ENCODE measurements at regions not wholly inside any gene's neighbourhood (a gene's known extent, or its start where the extent isn't known, plus 50 kb on each side); places are given as distances from the start of the nearest gene placed in this dataset.
"Not testable (repeated sequence)": the region's sequence is repeated elsewhere in the genome, so short reads cannot be mapped to it uniquely, and the experiment has no call there.

- no peak for DNase-seq (ENCODE audit: low read depth)
Observed at GRCh38 chr1:98575955-98576354, 85.6 kb upstream of the SNX7 start.

GRCh38 chr1:98565951-98566350, 95.6 kb upstream of the SNX7 start:
- no peak for DNase-seq (ENCODE audit: low read depth)

- no peak for DNase-seq (ENCODE audit: low read depth)
Observed at GRCh38 chr1:98559291-98559690, 102.2 kb upstream of the SNX7 start.

- DNase-seq (ENCODE audit: low read depth) = no peak
Observed at GRCh38 chr1:98557895-98558294, 103.6 kb upstream of the SNX7 start.

GRCh38 chr1:98556521-98557158, 104.9 kb upstream of the SNX7 start:
- no peak for DNase-seq (ENCODE audit: low read depth)

GRCh38 chr1:98555814-98556213, 105.7 kb upstream of the SNX7 start:
- no peak for DNase-seq (ENCODE audit: low read depth)

- not testable (repeated sequence) for DNase-seq (ENCODE audit: low read depth)
Observed at GRCh38 chr1:98552576-98553074, 108.9 kb upstream of the SNX7 start.

GRCh38 chr1:98550076-98550475, 111.4 kb upstream of the SNX7 start:
- DNase-seq (ENCODE audit: low read depth) = no peak

- no peak for DNase-seq (ENCODE audit: low read depth)
Observed at GRCh38 chr1:98546319-98546718, 115.2 kb upstream of the SNX7 start.

GRCh38 chr1:98538106-98538505, 123.4 kb upstream of the SNX7 start:
- no peak for DNase-seq (ENCODE audit: low read depth)

- no peak for DNase-seq (ENCODE audit: low read depth)
Observed at GRCh38 chr1:98523256-98523655, 138.3 kb upstream of the SNX7 start.

GRCh38 chr1:98516306-98516705, 145.2 kb upstream of the SNX7 start:
- no peak for DNase-seq (ENCODE audit: low read depth)

GRCh38 chr1:98515744-98516143, 145.8 kb upstream of the SNX7 start:
- no peak for DNase-seq (ENCODE audit: low read depth)

GRCh38 chr1:98512216-98512615, 149.3 kb upstream of the SNX7 start:
- DNase-seq (ENCODE audit: low read depth) = not testable (repeated sequence)

- DNase-seq (ENCODE audit: low read depth) = no peak
Observed at GRCh38 chr1:98503771-98504170, 157.8 kb upstream of the SNX7 start.

GRCh38 chr1:98502937-98503336, 158.6 kb upstream of the SNX7 start:
- no peak for DNase-seq (ENCODE audit: low read depth)

GRCh38 chr1:98500324-98500723, 161.2 kb upstream of the SNX7 start:
- no peak for DNase-seq (ENCODE audit: low read depth)

- DNase-seq (ENCODE audit: low read depth) = no peak
Observed at GRCh38 chr1:98498651-98499050, 162.9 kb upstream of the SNX7 start.

GRCh38 chr1:98497497-98497896, 164.0 kb upstream of the SNX7 start:
- DNase-seq (ENCODE audit: low read depth) = no peak

- DNase-seq (ENCODE audit: low read depth) = no peak
Observed at GRCh38 chr1:98496256-98496995, 165.1 kb upstream of the SNX7 start.

- DNase-seq (ENCODE audit: low read depth) = no peak
Observed at GRCh38 chr1:98493469-98493868, 168.1 kb upstream of the SNX7 start.

GRCh38 chr1:98490099-98490498, 171.4 kb upstream of the SNX7 start:
- no peak for DNase-seq (ENCODE audit: low read depth)

GRCh38 chr1:98487620-98488019, 173.9 kb upstream of the SNX7 start:
- DNase-seq (ENCODE audit: low read depth) = no peak

- DNase-seq (ENCODE audit: low read depth) = no peak
Observed at GRCh38 chr1:98482611-98483010, 178.9 kb upstream of the SNX7 start.

Data from CMK (cell line).